ENCODE measurements at regions not wholly inside any gene's neighbourhood (a gene's known extent, or its start where the extent isn't known, plus 50 kb on each side); places are given as distances from the start of the nearest gene placed in this dataset.

- no peak for ATAC-seq (replicated peaks; ENCODE audit: extremely low read depth, poor library complexity, severe bottlenecking)
Measured at GRCh38 chr4:56215141-56215783, 172.0 kb downstream of the AASDH start.

GRCh38 chr4:56213543-56213942, 173.7 kb downstream of the AASDH start:
- no peaks in the 10 kb centered on the region for H3K36me3 Mint-ChIP-seq (ENCODE audit: insufficient read depth)
- H3K9me3 Mint-ChIP-seq, result peaks cover 6% of the 10 kb centered on the region
- H3K27me3 Mint-ChIP-seq, result peaks cover 31% of the 10 kb centered on the region
- ATAC-seq (replicated peaks; ENCODE audit: extremely low read depth, poor library complexity, severe bottlenecking), result no peak
- no peaks in the 10 kb centered on the region for H3K4me1 Mint-ChIP-seq
- no peak overlapping the region for H3K4me3 Mint-ChIP-seq
- DNase-seq (ENCODE audit: low spot score in 2 of 2), result no peak
- no peak overlapping the region for H3K27ac Mint-ChIP-seq (ENCODE audit: low read depth)

More at GRCh38 chr4:56215141-56215783, 172.0 kb downstream of the AASDH start:
- H3K27ac Mint-ChIP-seq (ENCODE audit: low read depth), result no peak overlapping the region
- no peaks in the 10 kb centered on the region for H3K36me3 Mint-ChIP-seq (ENCODE audit: insufficient read depth)
- no peaks in the 10 kb centered on the region for H3K4me1 Mint-ChIP-seq
- H3K4me3 Mint-ChIP-seq, result no peak overlapping the region
- peaks cover 44% of the 10 kb centered on the region for H3K27me3 Mint-ChIP-seq
- no peak for DNase-seq (ENCODE audit: low spot score in 2 of 2)
- peaks cover 6% of the 10 kb centered on the region for H3K9me3 Mint-ChIP-seq

- no peaks in the 10 kb centered on the region for H3K36me3 Mint-ChIP-seq (ENCODE audit: insufficient read depth)
- ATAC-seq (replicated peaks; ENCODE audit: extremely low read depth, poor library complexity, severe bottlenecking), result no peak
- peaks cover 23% of the 10 kb centered on the region for H3K27me3 Mint-ChIP-seq
- peaks cover 6% of the 10 kb centered on the region for H3K9me3 Mint-ChIP-seq
- no peaks in the 10 kb centered on the region for H3K4me1 Mint-ChIP-seq
- no peak overlapping the region for H3K4me3 Mint-ChIP-seq
- H3K27ac Mint-ChIP-seq (ENCODE audit: low read depth), result no peak overlapping the region
- DNase-seq (ENCODE audit: low spot score in 2 of 2), result no peak
Measured at GRCh38 chr4:56212774-56213173, 174.5 kb downstream of the AASDH start.

GRCh38 chr4:56211202-56211601, 176.1 kb downstream of the AASDH start:
- no peak for ATAC-seq (replicated peaks; ENCODE audit: extremely low read depth, poor library complexity, severe bottlenecking)
- Mint-ChIP-seq H3K27me3 (peaks cover 13% of the 10 kb centered on the region), H3K27ac (ENCODE audit: low read depth) (no peak overlapping the region), H3K9me3 (peaks cover 6% of the 10 kb centered on the region), H3K36me3 (ENCODE audit: insufficient read depth) (no peaks in the 10 kb centered on the region), H3K4me1 (no peaks in the 10 kb centered on the region), H3K4me3 (no peak overlapping the region)
- DNase-seq (ENCODE audit: low spot score in 2 of 2), result no peak

GRCh38 chr4:56210397-56210796, 176.9 kb downstream of the AASDH start:
- H3K36me3 Mint-ChIP-seq (ENCODE audit: insufficient read depth), result no peaks in the 10 kb centered on the region
- ATAC-seq (replicated peaks; ENCODE audit: extremely low read depth, poor library complexity, severe bottlenecking) (no peak), DNase-seq (ENCODE audit: low spot score in 2 of 2) (no peak)
- no peaks in the 10 kb centered on the region for H3K4me1 Mint-ChIP-seq
- H3K27ac Mint-ChIP-seq (ENCODE audit: low read depth), result no peak overlapping the region
- peaks cover 6% of the 10 kb centered on the region for H3K9me3 Mint-ChIP-seq
- H3K4me3 Mint-ChIP-seq, result no peak overlapping the region
- H3K27me3 Mint-ChIP-seq, result peaks cover 5% of the 10 kb centered on the region

- Mint-ChIP-seq H3K4me1 (no peaks in the 10 kb centered on the region), H3K27ac (ENCODE audit: low read depth) (no peak overlapping the region), H3K9me3 (peaks cover 6% of the 10 kb centered on the region)
Measured at GRCh38 chr4:56209767-56210166, 177.5 kb downstream of the AASDH start.

GRCh38 chr4:56208103-56208502, 179.2 kb downstream of the AASDH start:
- Mint-ChIP-seq H3K36me3 (ENCODE audit: insufficient read depth) (no peaks in the 10 kb centered on the region), H3K4me3 (no peak overlapping the region), H3K27ac (ENCODE audit: low read depth) (no peak overlapping the region), H3K9me3 (peaks cover 6% of the 10 kb centered on the region), H3K4me1 (no peaks in the 10 kb centered on the region), H3K27me3 (peaks cover 15% of the 10 kb centered on the region)
- ATAC-seq (replicated peaks; ENCODE audit: extremely low read depth, poor library complexity, severe bottlenecking) (no peak), DNase-seq (ENCODE audit: low spot score in 2 of 2) (no peak)

More at GRCh38 chr4:56209767-56210166, 177.5 kb downstream of the AASDH start:
- no peak overlapping the region for H3K4me3 Mint-ChIP-seq
- DNase-seq (ENCODE audit: low spot score in 2 of 2), result no peak
- H3K36me3 Mint-ChIP-seq (ENCODE audit: insufficient read depth), result no peaks in the 10 kb centered on the region
- ATAC-seq (replicated peaks; ENCODE audit: extremely low read depth, poor library complexity, severe bottlenecking), result no peak
- no peaks in the 10 kb centered on the region for H3K27me3 Mint-ChIP-seq

GRCh38 chr4:56206258-56206657, 181.0 kb downstream of the AASDH start:
- ATAC-seq (replicated peaks; ENCODE audit: extremely low read depth, poor library complexity, severe bottlenecking) (no peak), DNase-seq (ENCODE audit: low spot score in 2 of 2) (no peak)
- H3K27me3 Mint-ChIP-seq, result peaks cover 20% of the 10 kb centered on the region
- H3K4me1 Mint-ChIP-seq, result no peaks in the 10 kb centered on the region
- H3K9me3 Mint-ChIP-seq, result peaks cover 2% of the 10 kb centered on the region
- no peak overlapping the region for H3K4me3 Mint-ChIP-seq
- H3K27ac Mint-ChIP-seq (ENCODE audit: low read depth), result no peak overlapping the region
- no peaks in the 10 kb centered on the region for H3K36me3 Mint-ChIP-seq (ENCODE audit: insufficient read depth)

GRCh38 chr4:56200275-56200674, 187.0 kb downstream of the AASDH start:
- ATAC-seq (replicated peaks; ENCODE audit: extremely low read depth, poor library complexity, severe bottlenecking), result no peak
- peaks cover 51% of the 10 kb centered on the region for H3K27me3 Mint-ChIP-seq

GRCh38 chr4:56198265-56198664, 189.0 kb downstream of the AASDH start:
- ATAC-seq (replicated peaks; ENCODE audit: extremely low read depth, poor library complexity, severe bottlenecking) (no peak), DNase-seq (ENCODE audit: low spot score in 2 of 2) (no peak)
- no peak overlapping the region for H3K4me3 Mint-ChIP-seq
- peaks cover 47% of the 10 kb centered on the region for H3K27me3 Mint-ChIP-seq
- H3K4me1 Mint-ChIP-seq, result no peaks in the 10 kb centered on the region
- peaks cover 4% of the 10 kb centered on the region for H3K36me3 Mint-ChIP-seq (ENCODE audit: insufficient read depth)
- H3K9me3 Mint-ChIP-seq, result no peaks in the 10 kb centered on the region
- no peak overlapping the region for H3K27ac Mint-ChIP-seq (ENCODE audit: low read depth)

More at GRCh38 chr4:56200275-56200674, 187.0 kb downstream of the AASDH start:
- H3K36me3 Mint-ChIP-seq (ENCODE audit: insufficient read depth), result peaks cover 4% of the 10 kb centered on the region
- no peak for DNase-seq (ENCODE audit: low spot score in 2 of 2)
- H3K27ac Mint-ChIP-seq (ENCODE audit: low read depth), result no peak overlapping the region
- no peaks in the 10 kb centered on the region for H3K4me1 Mint-ChIP-seq
- H3K9me3 Mint-ChIP-seq, result no peaks in the 10 kb centered on the region
- H3K4me3 Mint-ChIP-seq, result no peak overlapping the region

GRCh38 chr4:56197387-56197786, 189.9 kb downstream of the AASDH start:
- ATAC-seq (replicated peaks; ENCODE audit: extremely low read depth, poor library complexity, severe bottlenecking) (no peak), DNase-seq (ENCODE audit: low spot score in 2 of 2) (no peak)
- no peak overlapping the region for H3K4me3 Mint-ChIP-seq
- H3K27me3 Mint-ChIP-seq, result peaks cover 41% of the 10 kb centered on the region
- peaks cover 4% of the 10 kb centered on the region for H3K36me3 Mint-ChIP-seq (ENCODE audit: insufficient read depth)
- no peaks in the 10 kb centered on the region for H3K4me1 Mint-ChIP-seq
- no peaks in the 10 kb centered on the region for H3K9me3 Mint-ChIP-seq
- no peak overlapping the region for H3K27ac Mint-ChIP-seq (ENCODE audit: low read depth)

GRCh38 chr4:56195025-56195424, 192.3 kb downstream of the AASDH start:
- Mint-ChIP-seq H3K36me3 (ENCODE audit: insufficient read depth) (peaks cover 4% of the 10 kb centered on the region), H3K4me3 (no peak overlapping the region)

GRCh38 chr4:56191534-56191933, 195.8 kb downstream of the AASDH start:
- H3K36me3 Mint-ChIP-seq (ENCODE audit: insufficient read depth), result peaks cover under 1% of the 10 kb centered on the region
- H3K4me1 Mint-ChIP-seq, result no peaks in the 10 kb centered on the region
- no peak for ATAC-seq (replicated peaks; ENCODE audit: extremely low read depth, poor library complexity, severe bottlenecking)
- H3K27ac Mint-ChIP-seq (ENCODE audit: low read depth), result no peak overlapping the region
- peaks cover 26% of the 10 kb centered on the region for H3K27me3 Mint-ChIP-seq
- no peaks in the 10 kb centered on the region for H3K9me3 Mint-ChIP-seq
- no peak for DNase-seq (ENCODE audit: low spot score in 2 of 2)
- H3K4me3 Mint-ChIP-seq, result no peak overlapping the region

More at GRCh38 chr4:56195025-56195424, 192.3 kb downstream of the AASDH start:
- no peak for ATAC-seq (replicated peaks; ENCODE audit: extremely low read depth, poor library complexity, severe bottlenecking)
- Mint-ChIP-seq H3K4me1 (no peaks in the 10 kb centered on the region), H3K9me3 (no peaks in the 10 kb centered on the region), H3K27ac (ENCODE audit: low read depth) (no peak overlapping the region), H3K27me3 (peaks cover 51% of the 10 kb centered on the region)
- no peak for DNase-seq (ENCODE audit: low spot score in 2 of 2)
